ENCODE measurements at regions not wholly inside any gene's neighbourhood (a gene's known extent, or its start where the extent isn't known, plus 50 kb on each side); places are given as distances from the start of the nearest gene placed in this dataset.

DNA sequence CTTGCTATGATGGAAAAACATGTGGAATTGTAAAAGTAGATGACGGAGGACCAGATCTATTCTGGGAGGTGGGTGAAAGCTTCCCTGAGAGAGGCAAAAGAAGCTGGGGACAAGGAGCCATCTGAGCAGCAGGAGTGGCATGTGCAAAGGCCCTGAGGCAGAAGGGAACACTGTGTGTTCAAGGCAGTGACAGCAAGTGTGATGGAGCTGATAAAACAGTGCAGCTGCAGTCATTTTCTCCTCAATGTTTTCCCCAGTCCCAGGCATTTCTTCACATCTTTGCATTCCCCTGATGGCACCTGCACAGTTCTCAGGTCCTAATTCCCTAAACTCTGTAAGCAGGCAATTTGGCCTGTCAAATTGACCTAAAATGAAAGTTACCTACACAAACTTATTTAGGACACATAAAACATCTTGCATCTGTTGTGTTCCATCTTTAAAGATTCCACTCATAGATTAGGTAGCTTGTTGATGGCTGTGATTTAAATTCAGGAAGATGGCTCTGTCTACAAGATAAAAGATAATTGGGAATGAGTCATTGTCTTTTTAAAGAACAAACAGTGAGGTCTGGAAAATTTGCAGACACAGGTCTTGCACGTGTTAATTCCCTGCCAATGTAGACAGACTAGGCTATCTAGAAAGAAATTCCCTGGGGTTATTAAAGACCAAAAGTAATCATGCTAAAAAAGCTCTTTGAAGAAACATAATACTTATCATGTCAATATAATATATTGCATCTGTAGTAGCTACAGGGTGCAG, 289.6 kb upstream of the SGCD start:
- TF ChIP-seq, protein P1, sequence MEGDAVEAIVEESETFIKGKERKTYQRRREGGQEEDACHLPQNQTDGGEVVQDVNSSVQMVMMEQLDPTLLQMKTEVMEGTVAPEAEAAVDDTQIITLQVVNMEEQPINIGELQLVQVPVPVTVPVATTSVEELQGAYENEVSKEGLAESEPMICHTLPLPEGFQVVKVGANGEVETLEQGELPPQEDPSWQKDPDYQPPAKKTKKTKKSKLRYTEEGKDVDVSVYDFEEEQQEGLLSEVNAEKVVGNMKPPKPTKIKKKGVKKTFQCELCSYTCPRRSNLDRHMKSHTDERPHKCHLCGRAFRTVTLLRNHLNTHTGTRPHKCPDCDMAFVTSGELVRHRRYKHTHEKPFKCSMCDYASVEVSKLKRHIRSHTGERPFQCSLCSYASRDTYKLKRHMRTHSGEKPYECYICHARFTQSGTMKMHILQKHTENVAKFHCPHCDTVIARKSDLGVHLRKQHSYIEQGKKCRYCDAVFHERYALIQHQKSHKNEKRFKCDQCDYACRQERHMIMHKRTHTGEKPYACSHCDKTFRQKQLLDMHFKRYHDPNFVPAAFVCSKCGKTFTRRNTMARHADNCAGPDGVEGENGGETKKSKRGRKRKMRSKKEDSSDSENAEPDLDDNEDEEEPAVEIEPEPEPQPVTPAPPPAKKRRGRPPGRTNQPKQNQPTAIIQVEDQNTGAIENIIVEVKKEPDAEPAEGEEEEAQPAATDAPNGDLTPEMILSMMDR (IDR thresholded peaks at IDR 0.05; ENCODE audit: insufficient read depth, low read depth, low read length), result no peak
- TF ChIP-seq EZH2 (IDR thresholded peaks at IDR 0.05; ENCODE audit: insufficient read depth, low read length), result no peak

Measured in astrocyte (in vitro differentiated cells and primary cell).